Stimulated activated CD8-positive, alpha-beta memory T cell treated with anti-CD3 and anti-CD28 coated beads, Interleukin-4, amount 100 ng/mL, for 1 hour (primary cell): ENCODE measurements at regions not wholly inside any gene's neighbourhood (a gene's known extent, or its start where the extent isn't known, plus 50 kb on each side); places are given as distances from the start of the nearest gene placed in this dataset.

ENCODE experiments used
- DNase-seq, 2 donors: peaks; one replicate each; pipeline ENCODE4 v3.0.0-alpha.2; 2020; ENCODE audit warnings: low read depth in 2 of 2, low spot score in 1 of 2

DNA sequence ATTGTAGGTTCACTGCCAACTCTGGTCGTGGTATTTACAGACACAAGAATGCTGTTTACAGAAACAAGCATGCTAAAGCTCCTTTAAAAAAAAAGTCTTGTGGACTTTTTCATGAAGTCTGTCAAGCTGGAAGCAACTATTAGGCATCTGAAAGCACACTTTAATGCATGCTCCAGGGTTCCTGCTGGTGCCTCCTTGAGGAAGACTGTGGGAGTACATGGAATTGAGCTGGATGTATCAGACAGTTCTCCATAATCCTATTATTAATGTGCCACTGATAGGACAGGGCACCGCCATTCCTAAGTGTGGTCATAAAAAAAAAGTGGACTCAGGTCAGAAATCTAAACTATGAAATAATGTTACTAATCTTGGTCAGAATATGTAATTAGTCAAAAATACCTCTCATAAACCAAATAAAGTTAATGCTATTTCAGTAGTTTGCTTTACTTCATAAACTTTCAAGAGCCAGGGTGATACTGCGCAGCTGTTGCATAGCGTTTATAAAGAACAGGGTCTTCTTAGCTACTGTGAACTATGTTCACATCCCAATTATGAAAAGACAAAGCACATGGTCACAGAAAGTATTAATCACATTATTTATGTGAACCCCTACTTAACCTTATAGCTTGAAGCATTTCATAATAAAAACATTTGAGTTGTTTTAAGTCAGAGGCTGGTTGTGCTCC, 390.8 kb upstream of the PTGER4 start:
- DNase-seq, result no peak

DNA sequence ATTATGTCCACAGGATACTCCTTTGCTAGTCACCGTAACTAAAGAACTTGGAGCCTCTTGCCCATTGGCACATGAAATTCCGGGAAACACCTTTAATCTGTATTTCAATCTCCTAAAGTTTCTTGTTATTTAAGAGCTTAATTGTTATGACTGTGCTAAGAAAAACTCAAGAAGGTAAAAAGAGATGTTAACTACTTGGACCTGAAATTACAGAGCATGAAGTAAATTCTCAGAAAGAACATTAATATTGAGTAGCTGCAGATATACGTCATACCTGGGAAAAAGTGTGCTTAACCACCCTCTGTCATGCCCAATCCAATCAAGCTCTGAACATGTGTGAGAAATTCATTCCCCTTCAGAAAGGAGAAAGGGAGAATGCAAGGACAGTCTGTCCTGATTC, 394.9 kb upstream of the PTGER4 start:
- no peak for DNase-seq

DNA sequence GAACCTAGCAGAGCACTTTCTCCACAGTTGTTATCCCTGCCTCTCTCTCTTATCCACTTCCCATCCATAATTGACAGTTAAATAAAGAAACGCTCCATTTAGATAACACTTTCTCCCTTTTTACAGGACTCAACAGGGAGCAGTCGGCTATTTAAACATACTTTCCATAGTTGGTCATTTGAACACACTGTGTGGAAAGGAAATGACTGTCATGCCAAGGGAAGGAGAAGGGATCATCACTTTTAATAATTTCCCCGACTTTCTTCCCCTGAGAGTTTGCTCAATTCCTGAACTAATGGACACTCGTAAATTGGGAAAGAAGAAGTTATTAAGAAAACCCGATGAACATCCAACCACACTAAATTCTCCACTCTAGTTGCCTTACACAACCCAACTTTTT, 400.8 kb upstream of the PTGER4 start:
- no peak for DNase-seq

DNA sequence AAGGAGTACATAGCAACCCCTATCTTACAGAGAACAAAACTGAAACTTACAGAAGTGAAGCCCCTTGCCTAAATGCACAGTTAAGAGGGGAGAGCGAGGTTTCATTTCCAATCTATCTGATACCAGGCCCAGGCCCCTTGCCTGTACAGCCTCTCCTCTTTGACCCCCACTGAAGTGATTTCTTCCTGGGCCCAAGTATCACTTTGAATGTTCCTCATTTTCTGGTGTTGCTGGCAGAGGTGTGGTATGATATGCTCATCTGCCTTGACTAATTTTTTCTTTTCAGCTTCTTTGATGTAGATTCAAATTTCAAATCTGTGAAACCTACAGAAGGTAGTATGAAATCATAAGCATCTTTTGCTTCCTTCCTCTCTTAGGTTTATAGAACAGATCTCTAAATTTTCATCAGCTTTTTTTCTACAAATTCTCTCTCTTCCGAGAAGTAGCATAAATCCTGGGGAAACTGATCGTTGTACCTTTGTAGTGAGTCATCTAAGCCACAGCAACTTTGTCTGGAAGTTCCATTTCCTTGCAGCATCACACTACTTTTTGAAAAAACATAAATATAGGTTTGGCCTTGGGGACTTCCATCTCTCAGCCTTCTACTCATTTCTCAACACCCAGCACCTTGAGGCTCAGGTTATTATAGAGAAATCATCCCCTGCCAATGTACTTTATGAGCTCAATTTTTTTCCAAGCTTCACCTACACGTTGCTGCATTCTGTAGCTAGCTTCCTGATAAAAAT, 402.4 kb upstream of the PTGER4 start:
- no peak for DNase-seq

DNA sequence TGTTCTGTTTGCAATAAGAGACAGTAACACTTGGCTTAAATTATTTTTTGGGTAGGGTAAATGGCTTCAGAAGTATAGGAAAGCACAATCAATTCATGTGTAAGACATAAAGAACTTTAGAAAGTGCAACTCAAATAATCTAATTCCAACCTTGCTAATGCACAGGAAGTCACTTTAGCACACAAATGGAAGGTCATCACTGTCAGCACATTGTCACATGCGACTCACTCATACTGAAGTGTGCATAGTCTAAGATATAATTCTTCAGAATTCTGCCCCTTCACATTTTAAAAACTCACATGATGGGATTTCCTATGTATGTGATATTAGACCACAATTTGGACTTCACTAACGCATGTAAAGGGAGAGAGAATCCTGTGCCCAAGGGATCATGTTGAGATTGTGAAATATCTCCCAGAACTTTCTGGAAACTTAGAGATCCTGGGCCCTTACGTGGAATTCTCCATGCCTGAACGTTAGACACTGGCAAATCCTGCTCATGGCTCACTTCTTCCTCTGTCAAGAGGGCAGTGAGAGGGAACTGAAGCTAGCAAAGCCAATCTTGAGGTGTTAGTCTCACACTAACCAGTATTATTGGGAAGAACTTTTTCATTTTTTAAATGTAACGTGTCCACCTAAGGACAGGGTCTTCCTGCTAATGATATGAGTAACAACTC, 403.2 kb upstream of the PTGER4 start:
- no peak for DNase-seq

DNA sequence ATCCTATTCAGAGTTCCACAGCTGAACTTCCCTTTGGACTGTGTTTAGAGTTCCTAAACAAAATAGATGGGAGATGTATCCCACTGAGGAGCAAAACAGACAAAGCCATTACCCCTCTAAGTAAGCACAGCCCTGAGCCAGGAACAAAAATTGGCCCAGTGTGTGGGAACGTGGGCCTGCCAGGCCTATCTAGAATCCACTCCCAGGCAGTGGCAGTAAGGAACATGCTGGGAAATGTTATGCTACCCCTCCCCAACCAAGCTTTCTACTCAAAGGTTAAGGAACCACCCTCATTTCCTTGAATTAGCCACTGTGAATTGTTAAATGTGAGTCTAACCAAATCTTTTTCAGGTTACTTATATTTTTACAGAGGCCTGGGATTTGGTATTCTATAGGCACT, 405.1 kb upstream of the PTGER4 start:
- no peak for DNase-seq

DNA sequence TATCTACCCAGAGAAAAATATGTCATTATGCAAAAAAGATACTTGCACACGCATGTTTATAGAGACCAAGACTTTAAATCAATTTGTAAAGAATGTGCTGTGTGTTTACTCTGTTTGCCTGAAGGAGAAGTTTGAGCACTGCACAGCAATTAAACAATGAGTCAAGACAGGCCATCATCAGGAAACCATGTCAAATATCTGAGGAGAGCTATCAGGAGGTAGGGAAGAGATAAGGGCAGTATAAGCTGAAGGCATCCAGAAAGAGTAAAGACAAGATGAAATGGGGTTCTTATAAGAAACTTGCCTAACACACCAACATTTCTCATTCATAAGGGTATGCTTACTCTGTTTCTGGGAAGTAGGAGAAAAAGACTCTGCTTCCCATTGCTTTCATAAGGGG, 405.8 kb upstream of the PTGER4 start:
- no peak for DNase-seq

DNA sequence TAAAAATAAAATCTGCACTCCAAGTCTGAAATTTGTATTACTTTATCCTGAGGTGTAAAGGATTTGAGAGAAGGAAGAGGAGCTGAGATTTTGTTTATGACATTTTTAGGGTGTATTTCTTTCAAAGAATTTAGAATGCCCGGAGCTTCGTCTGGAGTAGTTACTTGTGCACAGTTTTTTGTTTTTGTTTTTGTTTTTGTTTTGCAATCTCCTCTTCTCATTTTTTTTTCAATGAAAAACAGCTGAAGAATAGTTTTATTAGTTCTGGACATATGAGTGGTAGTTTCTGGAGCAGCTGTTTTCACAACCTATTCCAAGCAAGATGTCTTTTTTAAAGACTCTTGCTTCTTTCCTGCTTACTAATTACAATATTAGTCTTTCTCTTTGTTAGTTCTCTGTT, 408.2 kb upstream of the PTGER4 start:
- DNase-seq, result no peak

DNA sequence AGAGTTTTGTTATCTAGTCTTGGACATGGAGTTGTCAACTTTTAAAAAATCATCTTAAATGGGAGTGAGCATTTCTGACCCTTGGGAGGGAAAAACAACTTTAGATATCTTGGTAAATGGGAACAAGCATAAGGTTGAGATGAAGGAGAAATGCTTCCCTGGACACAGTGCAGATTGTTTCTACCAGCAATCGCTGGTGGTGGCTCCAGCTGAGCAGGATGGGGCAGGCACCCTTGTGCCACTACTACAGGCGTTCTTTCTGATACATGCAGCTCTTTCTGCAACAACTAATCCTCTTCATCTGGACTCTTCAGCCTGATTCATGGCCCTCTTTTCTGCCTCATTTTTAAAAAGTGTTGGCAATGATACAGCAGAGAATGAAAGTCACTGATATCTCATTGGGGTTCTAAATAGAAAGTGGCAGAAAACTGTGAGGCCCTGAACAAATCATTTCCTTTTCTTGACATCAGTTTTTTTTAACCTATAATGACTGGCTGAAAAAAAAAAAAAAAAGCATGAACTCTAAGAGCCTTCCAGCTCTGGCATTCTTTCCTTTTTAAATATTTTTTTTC, 409.4 kb upstream of the PTGER4 start:
- no peak for DNase-seq

DNA sequence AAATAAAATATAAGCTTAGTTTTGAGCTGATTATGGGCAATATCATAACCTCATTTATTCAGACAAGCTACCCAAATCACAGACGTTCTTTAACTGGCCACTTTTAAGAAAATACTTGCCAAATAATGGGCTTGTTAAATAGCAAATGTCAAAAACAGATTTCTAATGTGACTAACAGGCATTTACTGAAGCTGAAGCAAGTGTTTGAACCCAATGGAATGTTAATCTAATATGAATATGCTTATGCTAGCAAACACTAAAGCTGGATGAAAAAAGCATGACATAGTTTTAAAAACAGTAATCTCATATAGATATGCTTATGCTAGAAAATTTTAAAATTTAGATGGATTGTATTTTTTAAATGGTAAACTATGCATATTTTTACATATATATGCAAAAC, 411.6 kb upstream of the PTGER4 start:
- no peak for DNase-seq

DNA sequence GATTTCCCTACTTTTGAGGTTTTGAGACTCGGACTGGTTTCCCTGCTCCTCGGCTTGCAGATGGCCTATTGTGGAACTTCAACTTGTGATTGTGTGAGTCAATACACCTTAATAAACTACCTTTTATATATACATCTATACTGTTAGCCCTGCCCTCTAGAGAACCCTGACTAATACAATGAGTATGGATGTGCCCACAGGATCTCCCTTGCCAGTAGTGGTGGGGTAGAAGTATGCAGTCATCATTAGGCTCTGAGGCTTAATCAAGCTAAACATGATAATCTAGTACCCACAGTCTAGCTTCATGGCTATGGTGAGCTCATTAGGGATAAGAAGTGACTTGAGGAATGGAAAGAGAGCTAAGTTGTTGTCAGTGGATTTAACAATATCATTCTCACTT, 412.8 kb upstream of the PTGER4 start:
- no peak for DNase-seq

DNA sequence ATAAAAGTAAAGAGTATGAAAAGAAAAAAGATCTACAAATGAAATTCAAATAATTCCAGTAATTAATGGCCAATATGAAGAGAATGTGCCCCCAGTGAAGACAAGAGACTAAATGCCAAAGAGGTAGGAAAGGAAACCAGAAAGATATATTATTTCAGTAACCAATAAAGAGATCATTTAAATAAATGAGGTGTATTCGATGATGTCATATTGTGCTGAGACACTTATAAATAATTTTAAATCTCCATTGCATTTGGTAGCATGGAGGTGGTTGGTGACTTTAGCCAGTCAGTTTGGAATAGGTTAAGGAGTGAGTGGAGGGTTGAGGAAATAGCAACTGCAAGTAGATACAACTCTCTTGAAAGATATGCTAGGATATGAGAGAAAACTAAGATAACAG, 417.7 kb upstream of the PTGER4 start:
- no peak for DNase-seq

DNA sequence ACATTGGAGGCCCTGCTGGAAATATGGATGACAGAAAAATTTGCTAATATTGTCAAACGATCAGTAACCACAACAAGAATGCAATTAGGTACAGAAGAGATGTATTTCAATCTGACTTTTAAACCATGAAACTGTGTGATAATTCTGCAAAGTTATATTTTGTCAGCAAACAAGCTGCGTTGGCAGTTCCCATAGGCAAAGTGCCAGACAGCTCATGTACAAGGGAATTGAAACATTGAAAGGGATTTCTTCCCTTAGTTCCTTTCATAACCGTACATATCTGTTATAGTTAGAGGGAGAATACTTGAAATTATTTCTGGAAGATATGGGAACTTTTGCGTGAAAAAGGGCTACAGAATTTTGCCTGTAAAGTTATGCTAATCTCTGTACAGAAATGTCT, 419.4 kb upstream of the PTGER4 start:
- no peak for DNase-seq

DNA sequence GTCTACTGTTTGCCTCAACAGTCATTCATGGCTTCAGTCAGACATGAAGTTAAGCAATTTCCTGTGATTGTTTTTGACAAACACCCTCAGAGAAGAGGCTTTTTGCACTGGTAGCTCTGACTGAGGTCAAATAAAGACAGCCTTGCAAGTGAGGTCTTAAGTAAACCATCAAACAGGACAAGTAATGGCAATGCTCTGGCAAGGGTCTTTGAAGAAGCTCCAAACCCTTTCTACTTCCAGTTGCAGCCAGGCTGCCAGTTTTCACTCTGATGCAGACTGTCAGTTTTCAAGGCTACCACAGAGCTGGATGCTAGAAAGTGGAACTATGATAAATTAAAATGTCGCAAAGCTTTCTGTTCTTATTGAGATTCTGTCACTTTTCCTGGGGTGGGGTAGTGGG, 421.5 kb upstream of the PTGER4 start:
- DNase-seq, result no peak

DNA sequence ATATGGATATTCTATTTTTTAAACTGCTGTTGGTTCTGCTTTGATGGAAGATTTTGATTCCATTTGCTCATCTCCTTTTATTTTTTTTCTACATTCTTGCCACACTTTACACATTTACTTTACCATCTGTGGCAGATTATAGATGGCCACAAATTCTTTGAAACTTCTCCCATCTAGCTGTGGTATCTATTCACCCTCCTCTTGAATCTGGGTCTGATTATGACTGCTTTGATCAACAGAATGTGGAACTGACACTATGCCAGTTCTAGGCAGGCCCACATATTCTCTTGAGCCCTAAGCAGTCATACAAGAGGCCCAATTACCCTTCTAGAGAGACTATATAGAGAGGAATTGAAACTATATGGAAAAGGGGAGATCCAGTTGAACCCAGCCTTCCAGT, 439.0 kb upstream of the PTGER4 start:
- DNase-seq, result no peak

DNA sequence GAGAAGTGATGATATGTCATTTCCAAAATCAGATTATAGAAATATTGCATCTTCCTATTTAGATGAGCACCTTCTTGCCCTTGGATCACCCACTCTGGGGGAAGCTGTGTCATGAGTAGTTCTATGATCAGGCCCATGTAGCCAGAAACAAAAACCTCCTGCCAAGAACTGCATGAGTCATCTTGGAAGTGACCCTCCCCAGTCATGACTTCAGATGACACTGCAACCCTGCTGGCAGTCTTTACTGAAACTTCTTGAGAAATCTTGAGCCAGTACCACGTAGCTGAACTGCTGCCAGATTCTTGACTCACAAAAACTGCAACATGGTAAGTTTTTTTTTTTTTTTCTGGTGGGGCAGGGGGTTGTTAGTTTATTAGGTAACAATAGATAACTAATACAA, 439.6 kb upstream of the PTGER4 start:
- no peak for DNase-seq

DNA sequence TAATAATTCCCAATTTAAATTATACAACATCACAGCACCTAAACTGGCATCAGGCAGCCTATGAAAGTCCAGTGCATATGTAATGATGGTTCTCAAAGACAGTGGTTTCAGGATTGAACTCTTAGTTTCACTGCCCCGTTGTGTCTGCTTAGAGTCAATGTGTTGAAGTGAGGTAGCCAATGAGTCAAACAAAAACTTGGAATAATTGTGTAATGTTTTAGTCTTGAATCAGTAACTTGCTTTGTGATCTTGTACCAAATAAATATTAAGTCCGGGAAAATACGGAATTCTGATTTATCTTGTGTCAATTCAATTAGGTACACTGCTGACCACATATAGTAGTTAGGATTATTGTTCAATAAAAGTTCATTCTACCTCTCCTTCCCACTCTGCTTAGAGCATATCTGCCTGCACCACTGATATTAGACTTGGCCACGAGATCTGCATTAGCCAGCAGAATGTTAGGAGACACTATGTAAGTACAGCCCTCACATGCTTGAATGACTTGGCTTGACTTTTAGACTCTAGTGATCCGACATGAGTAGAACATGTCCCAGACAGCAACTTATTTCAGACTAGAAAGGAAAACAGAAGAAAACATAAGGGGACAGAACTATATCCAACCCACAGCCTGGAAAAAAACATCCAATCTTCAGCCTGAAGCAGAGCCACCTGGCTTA, 441.5 kb upstream of the PTGER4 start:
- no peak for DNase-seq

DNA sequence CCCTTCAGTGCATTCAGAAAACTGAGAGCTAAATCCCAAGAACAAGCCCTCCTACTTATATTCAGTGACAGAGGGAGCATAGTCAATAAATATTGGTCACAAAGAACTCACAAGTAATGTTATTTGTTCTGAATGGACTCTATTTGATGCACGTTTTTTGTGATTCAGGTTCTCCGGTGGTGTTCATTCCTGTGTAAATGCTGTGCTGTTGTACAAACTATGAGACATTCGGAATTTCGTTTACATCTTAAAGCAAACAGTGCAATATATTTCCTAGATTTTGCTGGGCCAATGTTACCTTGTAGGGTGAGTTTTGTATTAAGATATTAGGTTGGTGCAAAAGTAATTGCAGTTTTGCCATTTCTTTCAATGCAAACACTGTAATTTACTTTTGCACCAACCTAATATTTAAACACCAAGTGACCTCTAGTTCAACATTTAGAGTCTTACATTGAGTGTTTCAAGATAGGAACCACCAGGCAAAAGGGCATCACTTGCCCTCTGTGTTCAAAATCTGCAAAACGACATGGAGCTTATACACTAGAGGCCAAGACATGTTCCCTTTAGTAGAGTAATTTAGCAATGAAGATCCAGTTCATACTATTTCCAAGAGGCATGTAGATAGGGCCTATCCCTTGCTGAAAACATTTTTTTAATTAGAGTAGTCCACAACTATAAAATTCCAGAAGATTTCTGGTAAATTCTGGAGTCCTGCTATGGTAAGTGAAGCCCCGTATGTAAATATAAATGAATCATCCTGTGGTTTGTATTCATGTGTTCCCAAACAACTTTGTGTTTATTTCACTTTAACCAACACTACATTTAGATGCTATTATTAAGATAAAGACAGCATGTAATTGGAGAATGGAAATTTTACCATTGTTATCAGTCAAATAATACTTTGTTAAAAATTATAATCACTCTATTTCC, 444.0 kb upstream of the PTGER4 start:
- DNase-seq, result no peak

DNA sequence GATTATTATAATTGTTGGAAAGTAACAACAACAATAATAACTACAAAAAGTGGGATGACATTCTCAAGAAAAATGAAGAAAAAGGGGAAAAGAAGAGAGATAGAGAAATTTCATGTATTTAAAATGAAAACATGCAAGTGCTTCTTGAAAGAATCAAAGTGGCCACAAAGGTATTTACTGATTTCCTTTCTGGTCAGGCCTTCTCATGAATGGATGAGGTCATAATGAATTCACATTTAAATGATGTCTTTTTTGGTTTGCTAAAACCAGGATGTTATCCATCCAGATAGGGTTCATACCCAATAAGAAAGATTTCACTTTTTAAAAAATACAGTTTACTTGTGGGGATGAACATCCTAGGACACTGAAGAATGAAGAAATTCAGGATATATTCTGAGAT, 446.4 kb upstream of the PTGER4 start:
- no peak for DNase-seq

DNA sequence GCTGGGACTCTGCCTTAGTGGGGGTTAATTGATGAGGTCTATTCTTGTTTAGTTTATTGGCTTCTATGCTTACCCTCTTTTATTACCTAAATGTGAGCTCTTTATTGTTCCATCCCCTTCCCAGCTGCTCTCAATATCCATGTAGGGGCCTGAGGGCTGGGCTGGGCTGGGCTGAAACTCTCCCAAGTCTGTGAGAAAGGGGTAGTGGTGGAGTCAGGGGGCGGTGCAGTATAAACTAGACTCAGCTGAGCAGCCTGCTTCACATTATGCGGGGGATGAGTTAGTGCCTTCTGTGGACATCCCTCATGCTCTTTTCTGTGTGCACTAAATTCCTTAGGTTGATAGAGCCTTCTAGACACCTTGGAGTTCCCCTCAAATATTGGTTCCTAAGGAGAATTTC, 451.8 kb upstream of the PTGER4 start:
- no peak for DNase-seq

DNA sequence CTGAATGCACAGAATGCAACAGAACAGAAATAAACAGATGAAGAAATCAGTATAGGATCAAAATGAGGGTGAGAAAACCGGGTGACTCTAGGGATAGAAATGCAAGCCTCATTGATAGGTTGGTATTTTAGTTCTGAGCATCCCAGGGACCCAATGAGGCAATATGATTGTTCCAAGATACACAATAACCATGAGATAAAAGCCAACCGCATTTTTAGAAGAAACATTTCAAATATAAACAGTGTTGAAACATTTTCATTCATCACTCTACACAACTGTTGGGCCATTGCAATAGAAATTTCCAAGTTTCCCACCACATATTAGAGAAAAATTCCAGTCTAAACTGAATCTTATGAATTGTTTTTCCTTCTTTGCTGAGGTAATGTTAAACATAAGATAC, 452.3 kb upstream of the PTGER4 start:
- no peak for DNase-seq
